Esophagus squamous epithelium (tissue), 5 donors: ENCODE measurements at regions not wholly inside any gene's neighbourhood (a gene's known extent, or its start where the extent isn't known, plus 50 kb on each side); places are given as distances from the start of the nearest gene placed in this dataset.

Experiments
- DNase-seq: peaks from one replicate; lab custom pipeline; 2025; lab: John Stamatoyannopoulos, UW
- H3K27ac ChIP-seq, 4 donors: fragments of 200-600 bp; sonication (generic); one replicate each; pipeline ENCODE4 v1.5.1; 2016 to 2019; ENCODE audit warnings: mild to moderate bottlenecking in 1 of 4
- H3K27me3 ChIP-seq, 4 donors: fragments of 200-600 bp; sonication (generic); 1 replicate in 3 of 4; 2 replicates in 1 of 4; pipeline versions ENCODE4 v1.5.1 to v1.6.0; 2017 to 2021; ENCODE audit warnings: antibody characterized with exemption in 1 of 4
- H3K36me3 ChIP-seq, 3 donors: fragments of 200-600 bp; sonication (generic); one replicate each; pipeline ENCODE4 v1.5.1; 2016 to 2019
- H3K4me1 ChIP-seq, 3 donors: fragments of 200-600 bp; sonication (generic); one replicate each; pipeline ENCODE4 v1.5.1; 2017 to 2019
- H3K4me3 ChIP-seq, 4 donors: fragments of 200-600 bp; sonication (generic); 1 replicate in 3 of 4; 2 replicates in 1 of 4; pipeline ENCODE4 v1.5.1; 2016 to 2019; ENCODE audit warnings: mild to moderate bottlenecking in 2 of 4, moderate library complexity in 1 of 4
- H3K9me3 ChIP-seq, 3 donors: fragments of 200-600 bp; sonication (generic); one replicate each; pipeline ENCODE4 v1.5.1; 2016 to 2019
- POLR2A ChIP-seq, 4 donors: fragments of 450-650 bp; IDR thresholded peaks; one replicate each; pipeline ENCODE4 v1.6.1; 2017; ENCODE audit warnings: antibody characterized with exemption in 4 of 4, mild to moderate bottlenecking in 4 of 4, moderate library complexity in 3 of 4
- WGBS, 2 donors: methylation state at CpG; one replicate each; pipeline ENCODE4 v1.1.5; 2018; 5-methylcytosine and 5-hydroxymethylcytosine counted together
- intact Hi-C: fragments of 100-400 bp; cut with DNase I; formaldehyde crosslinking; loops from one replicate; pipeline ENCODE4 v1.15.0; 2022
- TF ChIP-seq, protein P1 (sequence below), 6 experiments: fragments of 450-650 bp in 4 of 6; fragments of 200-600 bp in 2 of 6; sonication (generic) in 2 of 6; IDR thresholded peaks; one replicate each; pipeline ENCODE4 v1.5.1; 2016 to 2019; ENCODE audit warnings: antibody characterized with exemption in 6 of 6, mild to moderate bottlenecking in 4 of 6, moderate library complexity in 4 of 6
- donor health status: DM: yes; HTN: yes; CAD: no.

GRCh38 chr15:96585484-96586386 lies 255.2 kb downstream of the NR2F2 start:
- 37 to 52% methylated on average over 8 of the region's 9 CpGs for WGBS, 2 donors
- Histone ChIP-seq H3K36me3 (no peaks in the 10 kb centered on the region), H3K27me3 (no peaks in the 10 kb centered on the region), H3K9me3 (no peaks in the 10 kb centered on the region), H3K4me1 (no peaks in the 10 kb centered on the region), H3K27ac (no peak overlapping the region), H3K4me3 (no peak overlapping the region)
- DNase-seq: no peak
- TF ChIP-seq POLR2A (IDR thresholded peaks at IDR 0.05): no peak
- TF ChIP-seq, protein P1, sequence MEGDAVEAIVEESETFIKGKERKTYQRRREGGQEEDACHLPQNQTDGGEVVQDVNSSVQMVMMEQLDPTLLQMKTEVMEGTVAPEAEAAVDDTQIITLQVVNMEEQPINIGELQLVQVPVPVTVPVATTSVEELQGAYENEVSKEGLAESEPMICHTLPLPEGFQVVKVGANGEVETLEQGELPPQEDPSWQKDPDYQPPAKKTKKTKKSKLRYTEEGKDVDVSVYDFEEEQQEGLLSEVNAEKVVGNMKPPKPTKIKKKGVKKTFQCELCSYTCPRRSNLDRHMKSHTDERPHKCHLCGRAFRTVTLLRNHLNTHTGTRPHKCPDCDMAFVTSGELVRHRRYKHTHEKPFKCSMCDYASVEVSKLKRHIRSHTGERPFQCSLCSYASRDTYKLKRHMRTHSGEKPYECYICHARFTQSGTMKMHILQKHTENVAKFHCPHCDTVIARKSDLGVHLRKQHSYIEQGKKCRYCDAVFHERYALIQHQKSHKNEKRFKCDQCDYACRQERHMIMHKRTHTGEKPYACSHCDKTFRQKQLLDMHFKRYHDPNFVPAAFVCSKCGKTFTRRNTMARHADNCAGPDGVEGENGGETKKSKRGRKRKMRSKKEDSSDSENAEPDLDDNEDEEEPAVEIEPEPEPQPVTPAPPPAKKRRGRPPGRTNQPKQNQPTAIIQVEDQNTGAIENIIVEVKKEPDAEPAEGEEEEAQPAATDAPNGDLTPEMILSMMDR (IDR thresholded peaks at IDR 0.05): peak in 1 of 6 experiments; percentile 6
- intact Hi-C loops: no loop called here

GRCh38 chr15:96586901-96587300 lies 256.4 kb downstream of the NR2F2 start:
- intact Hi-C loops: no loop called here
- no peaks in the 10 kb centered on the region for H3K9me3 ChIP-seq
- no peak overlapping the region for H3K27ac ChIP-seq
- H3K4me1 ChIP-seq: no peaks in the 10 kb centered on the region
- no peak overlapping the region for H3K4me3 ChIP-seq
- no peak for DNase-seq
- H3K27me3 ChIP-seq: no peaks in the 10 kb centered on the region
- H3K36me3 ChIP-seq: no peaks in the 10 kb centered on the region
- 81% methylated on average over 4 of the region's 4 CpGs for WGBS, 2 donors
- no peak for TF ChIP-seq POLR2A (IDR thresholded peaks at IDR 0.05)
- TF ChIP-seq, protein P1 (IDR thresholded peaks at IDR 0.05): no peak

DNA sequence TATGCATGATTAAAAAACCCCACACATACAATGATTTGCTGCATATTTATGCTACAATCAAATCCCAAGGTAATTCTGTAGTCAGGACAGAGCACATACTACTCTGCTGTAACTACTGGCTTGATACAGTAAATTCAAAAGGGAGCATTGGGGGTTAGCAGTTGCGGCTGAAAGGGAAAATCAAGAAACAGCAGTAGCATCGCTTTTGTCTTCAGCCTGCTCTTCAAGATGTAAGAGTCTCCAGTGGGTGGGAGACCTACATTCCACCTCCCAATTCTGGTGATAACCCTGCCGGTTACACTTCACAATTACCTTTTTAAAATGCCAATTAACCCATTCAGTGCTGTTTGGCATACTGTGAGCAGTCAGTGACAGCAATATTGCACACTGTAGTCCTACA lies 259.4 kb downstream of the NR2F2 start:
- DNase-seq: no peak
- Histone ChIP-seq H3K9me3 (no peaks in the 10 kb centered on the region), H3K27ac (no peak overlapping the region), H3K36me3 (no peaks in the 10 kb centered on the region), H3K27me3 (no peaks in the 10 kb centered on the region), H3K4me3 (no peak overlapping the region), H3K4me1 (no peaks in the 10 kb centered on the region)
- TF ChIP-seq POLR2A (IDR thresholded peaks at IDR 0.05): no peak
- TF ChIP-seq, protein P1 (IDR thresholded peaks at IDR 0.05): no peak
- intact Hi-C loops: no loop called here
- 43 to 50% methylated on average over 2 to 3 of the region's 3 CpGs for WGBS, 2 donors

DNA sequence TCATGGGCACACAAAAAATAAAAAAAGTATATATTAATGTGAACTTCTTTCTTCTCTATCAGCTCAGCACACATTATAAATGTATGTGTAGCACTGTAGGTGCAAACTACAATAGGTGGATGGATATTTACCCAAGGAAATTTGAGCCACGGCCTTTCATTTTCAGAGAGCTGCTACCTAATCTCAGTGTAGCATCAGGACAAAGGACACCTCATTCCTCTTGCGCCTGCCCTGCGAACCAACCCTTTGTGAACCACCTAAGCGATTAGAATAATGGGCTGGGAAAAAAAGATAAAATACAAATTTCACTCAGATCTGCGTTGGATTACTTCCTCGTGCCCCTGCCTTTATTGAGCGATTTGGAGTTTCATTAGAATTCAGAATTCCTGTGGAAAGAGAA lies 263.2 kb downstream of the NR2F2 start:
- TF ChIP-seq, protein P1 (IDR thresholded peaks at IDR 0.05): no peak
- no peak for TF ChIP-seq POLR2A (IDR thresholded peaks at IDR 0.05)
- intact Hi-C loops: no loop called here
- Histone ChIP-seq H3K9me3 (no peaks in the 10 kb centered on the region), H3K27ac (no peak overlapping the region), H3K4me3 (no peak overlapping the region), H3K27me3 (no peaks in the 10 kb centered on the region), H3K4me1 (no peaks in the 10 kb centered on the region), H3K36me3 (no peaks in the 10 kb centered on the region)
- 35 to 64% methylated on average over 7 of the region's 7 CpGs for WGBS, 2 donors
- no peak for DNase-seq

DNA sequence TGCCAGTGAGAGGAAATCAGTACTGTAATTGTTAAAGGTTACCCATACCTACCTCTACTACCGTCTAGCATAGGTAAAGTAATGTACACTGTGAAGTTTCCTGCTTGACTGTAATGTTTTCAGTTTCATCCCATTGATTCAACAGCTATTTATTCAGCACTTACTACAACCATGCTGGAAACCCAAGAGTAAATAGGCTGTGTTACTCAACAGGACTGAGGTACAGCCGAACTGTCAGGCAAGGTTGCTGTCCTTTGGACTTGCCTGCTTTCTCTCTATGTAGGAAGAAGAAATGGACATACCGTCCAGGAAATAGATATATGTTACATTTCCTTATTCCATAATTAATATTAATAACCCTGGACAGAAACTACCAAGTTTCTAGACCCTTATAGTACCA lies 265.5 kb downstream of the NR2F2 start:
- no peaks in the 10 kb centered on the region for H3K4me1 ChIP-seq
- no peak overlapping the region for H3K4me3 ChIP-seq
- H3K27ac ChIP-seq: no peak overlapping the region
- H3K27me3 ChIP-seq: no peaks in the 10 kb centered on the region
- intact Hi-C loops: no loop called here
- no peak for DNase-seq
- no peak for TF ChIP-seq POLR2A (IDR thresholded peaks at IDR 0.05)
- TF ChIP-seq, protein P1 (IDR thresholded peaks at IDR 0.05): no peak
- H3K9me3 ChIP-seq: no peaks in the 10 kb centered on the region
- no peaks in the 10 kb centered on the region for H3K36me3 ChIP-seq
- 66 to 75% methylated on average over 3 of the region's 3 CpGs for WGBS, 2 donors
